CD14-positive monocyte (primary cell): ENCODE measurements at regions not wholly inside any gene's neighbourhood (a gene's known extent, or its start where the extent isn't known, plus 50 kb on each side); places are given as distances from the start of the nearest gene placed in this dataset.

Experiments
- DNase-seq, 3 donors: peaks; one replicate each; pipeline ENCODE4 v3.0.0-alpha.2; 2011 to 2022
- H2AFZ ChIP-seq: 2 replicates; pipeline ENCODE4 v1.6.0; 2012; ENCODE audit warnings: mild to moderate bottlenecking, low read depth, low read length, inconsistent platforms; ENCODE audit not compliant: insufficient read depth, poor library complexity, severe bottlenecking
- H3K27ac ChIP-seq, 2 donors: 1 replicate in 1 of 2; 2 replicates in 1 of 2; pipeline ENCODE4 v1.5.1; 2012 to 2013; ENCODE audit warnings: low read length in 2 of 2, control low read depth in 1 of 2, inconsistent platforms in 1 of 2, low read depth in 1 of 2, mild to moderate bottlenecking in 1 of 2
- H3K27me3 ChIP-seq, 2 donors: one replicate each; pipeline versions ENCODE4 v1.6.0 to v1.6.1; 2011 to 2013; ENCODE audit warnings: low read length in 2 of 2; ENCODE audit not compliant: control insufficient read depth in 2 of 2, insufficient read depth in 2 of 2
- H3K36me3 ChIP-seq, 2 donors: replicated peaks in 1 of 2; 1 replicate in 1 of 2; 2 replicates in 1 of 2; pipeline versions ENCODE4 v1.5.1 to v1.6.1; 2012 to 2013; ENCODE audit warnings: low read length in 2 of 2, control low read depth in 1 of 2, inconsistent platforms in 1 of 2, mild to moderate bottlenecking in 1 of 2; ENCODE audit not compliant: insufficient read depth in 2 of 2, control insufficient read depth in 1 of 2
- H3K4me1 ChIP-seq, 2 donors: 1 replicate in 1 of 2; 2 replicates in 1 of 2; pipeline versions ENCODE4 v1.5.1 to v1.6.1; 2012 to 2013; ENCODE audit warnings: low read length in 2 of 2, control low read depth in 1 of 2, inconsistent platforms in 1 of 2, mild to moderate bottlenecking in 1 of 2, moderate library complexity in 1 of 2; ENCODE audit not compliant: insufficient read depth in 2 of 2, control insufficient read depth in 1 of 2
- H3K4me2 ChIP-seq: replicated peaks from 2 replicates; pipeline ENCODE3; 2012; ENCODE audit warnings: low read length, moderate library complexity, mild to moderate bottlenecking; ENCODE audit not compliant: poor library complexity, severe bottlenecking; ENCODE audit errors: extremely low read depth
- H3K4me3 ChIP-seq, 3 experiments: fragments of 200-600 bp in 1 of 3; sonication (generic) in 1 of 3; replicated peaks in 1 of 3; 1 replicate in 2 of 3; 2 replicates in 1 of 3; pipeline ENCODE4 v1.5.1; 2011 to 2013; ENCODE audit warnings: low read length in 3 of 3, mild to moderate bottlenecking in 3 of 3, control low read depth in 2 of 3, low read depth in 2 of 3, inconsistent platforms in 1 of 3, moderate library complexity in 1 of 3
- H3K79me2 ChIP-seq: 2 replicates; pipeline ENCODE4 v1.6.0; 2012; ENCODE audit warnings: mild to moderate bottlenecking, control low read depth, inconsistent platforms, low read length, moderate library complexity; ENCODE audit not compliant: insufficient read depth
- H3K9ac ChIP-seq: 2 replicates; pipeline ENCODE4 v1.6.0; 2017; ENCODE audit warnings: low read length, mild to moderate bottlenecking; ENCODE audit not compliant: insufficient read depth, poor library complexity, severe bottlenecking
- H3K9me3 ChIP-seq, 2 donors: replicated peaks in 1 of 2; 1 replicate in 1 of 2; 2 replicates in 1 of 2; pipeline versions ENCODE4 v1.5.1 to v1.6.1; 2012 to 2013; ENCODE audit warnings: low read length in 2 of 2, control low read depth in 1 of 2; ENCODE audit not compliant: control insufficient read depth in 1 of 2, insufficient read depth in 1 of 2
- H4K20me1 ChIP-seq: 2 replicates; pipeline ENCODE4 v1.6.0; 2012; ENCODE audit warnings: mild to moderate bottlenecking, low read length, control low read depth, moderate library complexity; ENCODE audit not compliant: insufficient read depth
- H3K27ac Mint-ChIP-seq, 7 donors: one replicate each; pipeline ENCODE4 v1.8.0; 2020; ENCODE audit warnings: mild to moderate bottlenecking in 7 of 7, mixed read lengths in 7 of 7, moderate library complexity in 6 of 7, inconsistent platforms in 2 of 7
- H3K27me3 Mint-ChIP-seq, 3 donors: one replicate each; pipeline ENCODE4 v1.8.0; 2021 to 2022; ENCODE audit warnings: low read depth in 3 of 3, mild to moderate bottlenecking in 3 of 3, mixed read lengths in 3 of 3, moderate library complexity in 3 of 3, inconsistent platforms in 1 of 3
- H3K36me3 Mint-ChIP-seq, 2 donors: one replicate each; pipeline ENCODE4 v1.8.0; 2020; ENCODE audit warnings: mixed read lengths in 2 of 2, inconsistent platforms in 1 of 2, mild to moderate bottlenecking in 1 of 2
- H3K4me1 Mint-ChIP-seq: one replicate; pipeline ENCODE4 v1.8.0; 2020; ENCODE audit warnings: mild to moderate bottlenecking, mixed read lengths
- H3K4me3 Mint-ChIP-seq, 2 donors: one replicate each; pipeline ENCODE4 v1.8.0; 2020; ENCODE audit warnings: mild to moderate bottlenecking in 2 of 2, mixed read lengths in 2 of 2, moderate library complexity in 1 of 2
- H3K9me3 Mint-ChIP-seq, 7 donors: one replicate each; pipeline ENCODE4 v1.8.0; 2020 to 2022; ENCODE audit warnings: mixed read lengths in 7 of 7, mild to moderate bottlenecking in 6 of 7, moderate library complexity in 6 of 7, inconsistent platforms in 2 of 7
- WGBS: methylation state at CpG from one replicate; pipeline ENCODE4 v1.1.5; 2013; ENCODE audit warnings: missing lambda C conversion rate; ENCODE audit not compliant: insufficient coverage; 5-methylcytosine and 5-hydroxymethylcytosine counted together
- intact Hi-C, 2 donors: fragments of 100-400 bp; cut with micrococcal nuclease; formaldehyde crosslinking; loops; one replicate each; pipeline versions ENCODE4 v1.15.0 to v1.15.1; 2023
- TF ChIP-seq, protein P1 (sequence below): fragments of 200-600 bp; IDR thresholded peaks from one replicate; pipeline ENCODE4 v1.8.0; 2022; ENCODE audit warnings: antibody characterized with exemption, mild to moderate bottlenecking

DNA sequence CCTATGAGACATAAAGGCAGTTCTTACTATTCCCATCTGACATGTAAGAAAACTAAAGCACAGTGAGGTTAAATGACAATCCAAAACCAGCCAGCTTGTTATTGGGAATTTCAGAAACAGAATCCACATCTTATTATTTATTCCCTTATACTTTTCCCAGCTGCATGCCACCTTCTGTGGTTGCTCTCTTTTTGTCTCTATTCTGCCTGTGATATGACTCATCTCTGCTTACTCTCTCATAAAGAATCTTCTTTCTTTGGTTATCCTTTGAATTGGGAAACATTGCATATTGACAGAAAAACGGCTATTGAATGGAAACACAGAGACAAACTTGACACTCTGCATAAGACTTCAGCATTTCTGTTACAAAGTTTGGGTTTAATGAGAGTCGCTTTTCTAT lies 183.2 kb downstream of the TLR4 start:
- Mint-ChIP-seq H3K4me3 (no peak overlapping the region), H3K27ac (no peak overlapping the region), H3K4me1 (no peaks in the 10 kb centered on the region), H3K9me3 (peaks cover 0 to 3% (median 0%) of the 10 kb centered on the region in 7 donors), H3K36me3 (no peaks in the 10 kb centered on the region), H3K27me3 (peaks cover 0 to 3% (median 0%) of the 10 kb centered on the region in 3 donors)
- Histone ChIP-seq H3K27me3 (no peaks in the 10 kb centered on the region), H3K4me1 (no peaks in the 10 kb centered on the region), H3K4me2 (no peak overlapping the region), H3K4me3 (no peak overlapping the region), H4K20me1 (no peaks in the 10 kb centered on the region), H3K27ac (no peak overlapping the region), H2AFZ (no peak overlapping the region), H3K9me3 (no peaks in the 10 kb centered on the region), H3K79me2 (no peaks in the 10 kb centered on the region), H3K9ac (no peak overlapping the region), H3K36me3 (no peaks in the 10 kb centered on the region)
- no CpG with 5 or more reads among the region's 2 CpGs for WGBS
- TF ChIP-seq, protein P1, sequence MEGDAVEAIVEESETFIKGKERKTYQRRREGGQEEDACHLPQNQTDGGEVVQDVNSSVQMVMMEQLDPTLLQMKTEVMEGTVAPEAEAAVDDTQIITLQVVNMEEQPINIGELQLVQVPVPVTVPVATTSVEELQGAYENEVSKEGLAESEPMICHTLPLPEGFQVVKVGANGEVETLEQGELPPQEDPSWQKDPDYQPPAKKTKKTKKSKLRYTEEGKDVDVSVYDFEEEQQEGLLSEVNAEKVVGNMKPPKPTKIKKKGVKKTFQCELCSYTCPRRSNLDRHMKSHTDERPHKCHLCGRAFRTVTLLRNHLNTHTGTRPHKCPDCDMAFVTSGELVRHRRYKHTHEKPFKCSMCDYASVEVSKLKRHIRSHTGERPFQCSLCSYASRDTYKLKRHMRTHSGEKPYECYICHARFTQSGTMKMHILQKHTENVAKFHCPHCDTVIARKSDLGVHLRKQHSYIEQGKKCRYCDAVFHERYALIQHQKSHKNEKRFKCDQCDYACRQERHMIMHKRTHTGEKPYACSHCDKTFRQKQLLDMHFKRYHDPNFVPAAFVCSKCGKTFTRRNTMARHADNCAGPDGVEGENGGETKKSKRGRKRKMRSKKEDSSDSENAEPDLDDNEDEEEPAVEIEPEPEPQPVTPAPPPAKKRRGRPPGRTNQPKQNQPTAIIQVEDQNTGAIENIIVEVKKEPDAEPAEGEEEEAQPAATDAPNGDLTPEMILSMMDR, result no peak
- DNase-seq, result no peak
- intact Hi-C loops, result no loop called here

DNA sequence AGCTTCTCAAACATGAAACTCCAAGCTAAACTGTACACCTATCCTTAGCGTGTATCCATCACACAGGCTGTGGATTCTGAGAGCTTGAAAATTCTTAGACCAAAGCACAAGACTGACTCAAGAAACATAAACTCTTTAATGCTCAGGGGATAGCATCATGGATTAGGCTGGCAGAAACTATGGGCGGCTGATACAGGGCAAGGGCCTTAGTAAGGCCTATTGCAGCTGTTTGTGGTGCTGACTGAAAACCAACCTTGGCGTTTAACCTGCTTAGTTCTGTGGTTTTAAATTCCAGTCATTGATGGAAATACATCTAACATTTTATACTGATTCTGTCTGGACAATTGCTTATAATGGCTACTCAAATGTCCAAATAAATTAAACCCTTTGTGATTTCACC lies 183.7 kb downstream of the TLR4 start:
- WGBS, result 67% methylated on average over 1 of the region's 3 CpGs
- Histone ChIP-seq H3K27me3 (no peaks in the 10 kb centered on the region), H3K27ac (no peak overlapping the region), H3K36me3 (no peaks in the 10 kb centered on the region), H4K20me1 (no peaks in the 10 kb centered on the region), H3K79me2 (no peaks in the 10 kb centered on the region), H2AFZ (no peak overlapping the region), H3K4me1 (no peaks in the 10 kb centered on the region), H3K9me3 (no peaks in the 10 kb centered on the region), H3K9ac (no peak overlapping the region), H3K4me2 (no peak overlapping the region), H3K4me3 (no peak overlapping the region)
- intact Hi-C loops, result no loop called here
- Mint-ChIP-seq H3K36me3 (no peaks in the 10 kb centered on the region), H3K27ac (no peak overlapping the region), H3K4me1 (no peaks in the 10 kb centered on the region), H3K9me3 (no peaks in the 10 kb centered on the region), H3K4me3 (no peak overlapping the region), H3K27me3 (no peaks in the 10 kb centered on the region)
- no peak for DNase-seq
- TF ChIP-seq, protein P1, result no peak
